ENCODE measurements at regions not wholly inside any gene's neighbourhood (a gene's known extent, or its start where the extent isn't known, plus 50 kb on each side); places are given as distances from the start of the nearest gene placed in this dataset.

DNA sequence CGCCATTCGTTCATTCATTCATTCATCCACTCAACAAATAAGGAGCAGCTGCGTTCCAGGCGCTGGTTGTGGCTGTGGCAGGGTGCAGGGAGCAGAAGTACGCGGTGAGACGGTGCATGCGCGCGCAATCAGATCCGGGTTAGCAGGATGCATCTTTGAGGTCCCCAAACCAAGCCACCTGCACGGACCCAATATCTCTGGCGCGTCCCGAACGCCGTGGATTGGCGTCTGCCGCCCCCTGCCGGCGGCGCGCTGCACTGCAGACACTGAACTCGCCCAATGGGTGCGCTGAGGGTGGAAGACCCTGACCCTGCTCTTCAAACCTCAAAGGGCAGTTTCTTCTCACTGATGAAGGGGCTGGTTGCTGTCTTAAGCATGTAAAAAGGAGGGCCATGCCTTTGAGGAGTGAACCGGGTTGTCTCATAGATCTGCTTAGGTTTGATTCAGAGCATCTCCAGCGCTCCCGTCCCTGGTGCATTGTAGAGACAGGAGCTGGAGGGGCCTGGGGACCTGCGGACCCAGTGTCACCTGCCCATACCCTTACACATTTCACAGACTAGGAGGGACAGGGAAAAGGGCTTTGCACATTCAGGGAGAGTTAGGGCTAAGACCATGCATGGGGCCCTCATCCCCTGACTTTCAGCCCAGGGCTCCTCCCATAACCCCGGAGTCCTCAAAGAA is 102.5 kb downstream of the RAMP3 start:
- Histone ChIP-seq H3K4me1 (ENCODE audit: control insufficient read depth, insufficient read depth, low read length) (peaks cover 7% of the 10 kb centered on the region), H3K27ac (ENCODE audit: control insufficient read depth, insufficient read depth) (no peak overlapping the region), H3K9ac (ENCODE audit: control insufficient read depth, insufficient read depth, low read length) (no peak overlapping the region), H3K9me3 (replicated peaks; ENCODE audit: control insufficient read depth, insufficient read depth, low read length) (no peaks in the 10 kb centered on the region), H4K20me1 (ENCODE audit: control insufficient read depth, insufficient read depth) (no peaks in the 10 kb centered on the region; the same call in 1 of the 2 replicates), H3K27me3 (replicated peaks in 1 of 2; ENCODE audit: control insufficient read depth in 2 of 2, insufficient read depth in 2 of 2, low read length in 1 of 2) (no peaks in the 10 kb centered on the region; a peak in 1 of 4 replicates), H3K36me3 (ENCODE audit: control insufficient read depth in 2 of 2, insufficient read depth in 2 of 2, low read length in 1 of 2) (no peaks in the 10 kb centered on the region), H2AFZ (ENCODE audit: control insufficient read depth, low read depth, low read length) (no peak overlapping the region), H3K79me2 (ENCODE audit: control insufficient read depth, insufficient read depth, low read length) (no peaks in the 10 kb centered on the region), H3K4me2 (ENCODE audit: control insufficient read depth, insufficient read depth) (no peak overlapping the region), H3K4me3 (no peak overlapping the region)
- CTCF ChIA-PET = interaction anchor here (0.6 to 5.2 kb wide), 13 partner anchors 9 to 601 kb away, joined by 3 to 58 read pairs (median 4); partner anchors contain the start of gene RAMP3
- WGBS (ENCODE audit: insufficient coverage, insufficient replicate concordance, low lambda C conversion rate, missing lambda C conversion rate) = 22% methylated on average over 30 of the region's 30 CpGs
- TF ChIP-seq SMC3 (IDR thresholded peaks at IDR 0.05; ENCODE audit: borderline replicate concordance, low read length) (peak; percentile 91), RAD21 (IDR thresholded peaks at IDR 0.05; ENCODE audit: insufficient read depth, low read depth, low read length) (peak; percentile 90), TCF7 (IDR thresholded peaks at IDR 0.05; ENCODE audit: borderline replicate concordance) (no peak), ZNF24 (IDR thresholded peaks at IDR 0.05) (peak; percentile 68; the same call in 1 of the 2 replicates), YY1 (IDR thresholded peaks at IDR 0.05; ENCODE audit: low read depth, low read length) (peak; percentile 65; the same call in 1 of the 2 replicates), NFYB (IDR thresholded peaks at IDR 0.05; ENCODE audit: insufficient read depth, low read depth, low read length) (0 out of 2 replicates have a peak, but pooled peaks have one; percentile 39), NRF1 (conservative IDR thresholded peaks at IDR 0.05; ENCODE audit: low read depth, low read length) (no peak), SMARCA5 (IDR thresholded peaks at IDR 0.05) (no peak)
- TF ChIP-seq, protein P1, sequence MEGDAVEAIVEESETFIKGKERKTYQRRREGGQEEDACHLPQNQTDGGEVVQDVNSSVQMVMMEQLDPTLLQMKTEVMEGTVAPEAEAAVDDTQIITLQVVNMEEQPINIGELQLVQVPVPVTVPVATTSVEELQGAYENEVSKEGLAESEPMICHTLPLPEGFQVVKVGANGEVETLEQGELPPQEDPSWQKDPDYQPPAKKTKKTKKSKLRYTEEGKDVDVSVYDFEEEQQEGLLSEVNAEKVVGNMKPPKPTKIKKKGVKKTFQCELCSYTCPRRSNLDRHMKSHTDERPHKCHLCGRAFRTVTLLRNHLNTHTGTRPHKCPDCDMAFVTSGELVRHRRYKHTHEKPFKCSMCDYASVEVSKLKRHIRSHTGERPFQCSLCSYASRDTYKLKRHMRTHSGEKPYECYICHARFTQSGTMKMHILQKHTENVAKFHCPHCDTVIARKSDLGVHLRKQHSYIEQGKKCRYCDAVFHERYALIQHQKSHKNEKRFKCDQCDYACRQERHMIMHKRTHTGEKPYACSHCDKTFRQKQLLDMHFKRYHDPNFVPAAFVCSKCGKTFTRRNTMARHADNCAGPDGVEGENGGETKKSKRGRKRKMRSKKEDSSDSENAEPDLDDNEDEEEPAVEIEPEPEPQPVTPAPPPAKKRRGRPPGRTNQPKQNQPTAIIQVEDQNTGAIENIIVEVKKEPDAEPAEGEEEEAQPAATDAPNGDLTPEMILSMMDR (IDR thresholded peaks at IDR 0.05 in 2 of 3, conservative IDR thresholded peaks at IDR 0.05 in 1 of 3; ENCODE audit: control insufficient read depth in 2 of 3, extremely low read depth in 1 of 3, insufficient read depth in 1 of 3, low read depth in 3 of 3, low read length in 3 of 3) = peak; percentile 94 to 99 (median 99)
- peak; percentile 13 for FAIRE-seq
- peak; percentile 98 for ATAC-seq
- RAD21 ChIA-PET (ENCODE audit: unreplicated experiment) = interaction anchor here (0.9 to 1.9 kb wide), 5 partner anchors 9 to 124 kb away, joined by 3 to 11 read pairs (median 4); partner anchors contain the start of gene RAMP3
- in situ Hi-C loops (cut with MboI) = no loop called here
- intact Hi-C loops (cut with micrococcal nuclease; ENCODE audit: unreplicated experiment) = loop anchor here (1.0 kb wide), 1 partner anchor 106 kb away; no protein-coding TSS in a partner anchor
- no peak for DNase-seq (ENCODE audit: low read depth, low spot score)
- SMC1A ChIA-PET (ENCODE audit: uncharacterized antibody, unreplicated experiment) = interaction anchor here (4.3 kb wide), 1 partner anchor 106 kb away, joined by 19 read pairs; no protein-coding TSS in a partner anchor
- no TSS peak for BruUV-seq (replicated peaks)
- POLR2A ChIA-PET = no interaction called here

Data from GM12878 (cell line).